ENCODE measurements at regions not wholly inside any gene's neighbourhood (a gene's known extent, or its start where the extent isn't known, plus 50 kb on each side); places are given as distances from the start of the nearest gene placed in this dataset.

DNA sequence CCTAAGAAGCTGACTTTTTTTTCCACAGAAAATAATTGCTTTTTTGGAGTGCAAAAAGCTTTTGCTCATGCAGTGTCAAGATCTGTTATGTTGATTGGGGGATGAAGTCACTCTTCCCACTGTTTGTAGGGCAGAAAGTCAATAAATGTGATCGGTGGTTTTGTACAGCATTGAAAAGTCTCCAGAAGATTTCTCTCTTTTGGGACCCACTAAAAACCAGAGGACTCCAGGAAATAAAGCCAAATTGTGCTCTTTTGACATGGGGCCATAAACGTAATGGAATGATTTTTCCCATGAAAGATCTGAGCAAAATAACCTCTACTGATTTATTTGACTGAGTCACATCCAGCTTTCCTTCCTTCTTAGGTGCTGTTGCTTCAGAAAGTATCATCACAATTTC, 122.5 kb downstream of the SNAPC1 start:
- Histone ChIP-seq H3K9ac (ENCODE audit: insufficient read depth, low read length) (no peak overlapping the region), H3K9me3 (ENCODE audit: control insufficient read depth, insufficient read depth, low read depth, low read length) (no peaks in the 10 kb centered on the region), H3K36me3 (ENCODE audit: control insufficient read depth, insufficient read depth, low read length) (no peaks in the 10 kb centered on the region), H2AFZ (ENCODE audit: low read length) (no peak overlapping the region), H3K4me1 (ENCODE audit: control insufficient read depth, extremely low read depth, insufficient read depth, low read length) (no peaks in the 10 kb centered on the region), H3K27me3 (ENCODE audit: control insufficient read depth, insufficient read depth, low read length) (no peaks in the 10 kb centered on the region), H4K20me1 (ENCODE audit: control insufficient read depth, extremely low read depth, insufficient read depth, low read length) (no peaks in the 10 kb centered on the region), H3K4me2 (ENCODE audit: extremely low read depth, insufficient read depth, low read length) (no peak overlapping the region), H3K79me2 (ENCODE audit: control insufficient read depth, insufficient read depth, low read length) (no peaks in the 10 kb centered on the region), H3K4me3 (replicated peaks in 1 of 4; ENCODE audit: control extremely low read depth in 1 of 4, insufficient read depth in 1 of 4, low read depth in 3 of 4, low read length in 4 of 4) (no peak overlapping the region), H3K27ac (ENCODE audit: insufficient read depth, low read length) (no peak overlapping the region)
- DNase-seq (ENCODE audit: low read depth in 2 of 2), result no peak
- TF ChIP-seq EZH2 (IDR thresholded peaks at IDR 0.05; ENCODE audit: low read length, missing control alignments) (no peak), CTCF (conservative IDR thresholded peaks at IDR 0.05 in 1 of 2, IDR thresholded peaks at IDR 0.05 in 1 of 2; ENCODE audit: low read depth in 1 of 2, low read length in 2 of 2) (no peak)

DNA sequence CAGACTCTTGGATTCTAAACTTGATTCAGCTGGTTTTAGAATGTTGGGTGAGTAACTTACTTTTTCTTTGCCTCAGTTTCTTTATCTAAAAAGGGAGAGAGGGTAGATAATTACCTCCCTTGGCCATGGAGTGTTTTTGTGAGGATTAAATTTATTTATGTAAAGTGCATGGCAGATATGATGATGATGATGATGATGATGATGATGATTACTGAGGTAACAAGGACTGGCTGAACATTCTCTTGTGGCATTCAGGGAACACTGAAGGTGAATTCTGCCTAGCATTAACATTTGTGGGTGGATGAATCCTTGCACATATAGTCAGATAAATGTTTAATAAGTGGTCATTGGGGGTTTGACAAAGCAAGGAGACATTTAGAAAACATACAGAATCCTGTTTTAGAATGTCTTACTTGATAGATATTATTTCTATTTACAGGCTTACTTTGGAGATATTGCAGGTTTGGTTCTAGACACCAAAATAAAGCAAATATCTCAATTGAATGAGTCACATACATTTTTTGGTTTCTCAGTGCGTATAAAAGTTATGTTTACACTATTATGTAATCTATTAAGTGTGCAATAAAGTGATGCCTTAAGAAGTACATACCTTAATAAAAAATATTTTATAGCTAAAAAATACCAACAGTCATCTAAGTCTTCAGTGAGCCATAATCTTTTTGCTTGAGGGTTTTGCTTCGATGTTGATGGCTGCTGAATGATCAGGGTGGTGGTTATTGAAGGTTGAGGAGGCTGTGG, 123.2 kb downstream of the SNAPC1 start:
- Histone ChIP-seq H3K4me2 (ENCODE audit: extremely low read depth, insufficient read depth, low read length) (no peak overlapping the region), H3K9me3 (ENCODE audit: control insufficient read depth, insufficient read depth, low read depth, low read length) (no peaks in the 10 kb centered on the region), H3K27ac (ENCODE audit: insufficient read depth, low read length) (no peak overlapping the region), H4K20me1 (ENCODE audit: control insufficient read depth, extremely low read depth, insufficient read depth, low read length) (no peaks in the 10 kb centered on the region), H3K27me3 (ENCODE audit: control insufficient read depth, insufficient read depth, low read length) (no peaks in the 10 kb centered on the region), H3K9ac (ENCODE audit: insufficient read depth, low read length) (no peak overlapping the region), H2AFZ (ENCODE audit: low read length) (no peak overlapping the region), H3K79me2 (ENCODE audit: control insufficient read depth, insufficient read depth, low read length) (no peaks in the 10 kb centered on the region), H3K4me1 (ENCODE audit: control insufficient read depth, extremely low read depth, insufficient read depth, low read length) (no peaks in the 10 kb centered on the region), H3K4me3 (replicated peaks in 1 of 4; ENCODE audit: control extremely low read depth in 1 of 4, insufficient read depth in 1 of 4, low read depth in 3 of 4, low read length in 4 of 4) (no peak overlapping the region), H3K36me3 (ENCODE audit: control insufficient read depth, insufficient read depth, low read length) (no peaks in the 10 kb centered on the region)
- DNase-seq (ENCODE audit: low read depth in 2 of 2), result no peak
- no peak for TF ChIP-seq CTCF (conservative IDR thresholded peaks at IDR 0.05 in 1 of 2, IDR thresholded peaks at IDR 0.05 in 1 of 2; ENCODE audit: low read depth in 1 of 2, low read length in 2 of 2)
- no peak for TF ChIP-seq EZH2 (IDR thresholded peaks at IDR 0.05; ENCODE audit: low read length, missing control alignments)

- no peak overlapping the region for H2AFZ ChIP-seq (ENCODE audit: low read length)
- no peaks in the 10 kb centered on the region for H3K4me1 ChIP-seq (ENCODE audit: control insufficient read depth, extremely low read depth, insufficient read depth, low read length)
- no peak overlapping the region for H3K9ac ChIP-seq (ENCODE audit: insufficient read depth, low read length)
- DNase-seq (ENCODE audit: low read depth in 2 of 2), result peak in 1 of 2 donors; percentile 68
- H3K4me2 ChIP-seq (ENCODE audit: extremely low read depth, insufficient read depth, low read length), result no peak overlapping the region
- H4K20me1 ChIP-seq (ENCODE audit: control insufficient read depth, extremely low read depth, insufficient read depth, low read length), result no peaks in the 10 kb centered on the region
- H3K36me3 ChIP-seq (ENCODE audit: control insufficient read depth, insufficient read depth, low read length), result no peaks in the 10 kb centered on the region
- TF ChIP-seq EZH2 (IDR thresholded peaks at IDR 0.05; ENCODE audit: low read length, missing control alignments) (no peak), CTCF (conservative IDR thresholded peaks at IDR 0.05 in 1 of 2, IDR thresholded peaks at IDR 0.05 in 1 of 2; ENCODE audit: low read depth in 1 of 2, low read length in 2 of 2) (no peak)
- no peaks in the 10 kb centered on the region for H3K9me3 ChIP-seq (ENCODE audit: control insufficient read depth, insufficient read depth, low read depth, low read length)
- H3K27me3 ChIP-seq (ENCODE audit: control insufficient read depth, insufficient read depth, low read length), result no peaks in the 10 kb centered on the region
- no peak overlapping the region for H3K27ac ChIP-seq (ENCODE audit: insufficient read depth, low read length)
- no peak overlapping the region for H3K4me3 ChIP-seq (replicated peaks in 1 of 4; ENCODE audit: control extremely low read depth in 1 of 4, insufficient read depth in 1 of 4, low read depth in 3 of 4, low read length in 4 of 4)
- no peaks in the 10 kb centered on the region for H3K79me2 ChIP-seq (ENCODE audit: control insufficient read depth, insufficient read depth, low read length)
Observed at GRCh38 chr14:61887628-61888027, 125.4 kb downstream of the SNAPC1 start.

Data from fibroblast of lung (primary cell).